ENCODE measurements at regions not wholly inside any gene's neighbourhood (a gene's known extent, or its start where the extent isn't known, plus 50 kb on each side); places are given as distances from the start of the nearest gene placed in this dataset.

DNA sequence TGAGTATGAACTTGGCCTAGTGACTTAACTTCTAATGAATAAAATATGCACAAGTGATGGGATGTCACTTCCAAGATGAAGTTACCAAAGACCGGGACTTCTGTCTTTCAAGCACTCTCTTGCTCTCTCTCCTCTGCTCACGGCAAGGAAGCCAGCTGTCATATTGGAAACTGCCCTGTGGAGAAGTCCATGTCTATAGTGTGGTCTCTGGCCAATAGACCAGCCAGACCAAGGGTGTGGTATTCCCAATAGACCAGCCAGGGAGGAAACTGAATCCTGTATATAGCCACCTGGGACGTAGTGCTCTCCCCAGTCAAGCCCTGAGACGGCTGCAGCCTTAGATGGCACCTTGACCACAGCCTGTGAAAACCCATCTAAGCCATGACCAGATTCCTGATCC lies 93.2 kb upstream of the ALX4 start:
- TF ChIP-seq CTCF (conservative IDR thresholded peaks at IDR 0.05) (no peak), EZH2 (IDR thresholded peaks at IDR 0.05; ENCODE audit: low read depth) (no peak)
